ENCODE measurements at regions not wholly inside any gene's neighbourhood (a gene's known extent, or its start where the extent isn't known, plus 50 kb on each side); places are given as distances from the start of the nearest gene placed in this dataset.

- Histone ChIP-seq H3K9me3 (no peaks in the 10 kb centered on the region), H3K4me1 (no peaks in the 10 kb centered on the region), H3K27me3 (no peaks in the 10 kb centered on the region), H3K4me3 (no peak overlapping the region), H3K36me3 (no peaks in the 10 kb centered on the region), H3K27ac (no peak overlapping the region)
- in situ Hi-C loops (cut with MboI; ENCODE audit: low sequenced_read_pairs in 4 of 4) (no loop called here), intact Hi-C loops (cut with DNase I; ENCODE audit: low total_unique reads) (loop anchor here (10.0 kb wide), 1 partner anchor 378 kb away; no protein-coding TSS in a partner anchor)
- TF ChIP-seq CTCF (IDR thresholded peaks at IDR 0.05 in 4 of 5, conservative IDR thresholded peaks at IDR 0.05 in 1 of 5) (no peak), POLR2A (IDR thresholded peaks at IDR 0.05) (no peak)
- DNase-seq (no peak), ATAC-seq (no peak)
Measured at GRCh38 chr2:67267241-67267640, 129.9 kb upstream of the ETAA1 start.

- ATAC-seq (no peak), DNase-seq (no peak)
- intact Hi-C loops (cut with DNase I; ENCODE audit: low total_unique reads), result loop anchor here (10.0 kb wide), 1 partner anchor 376 kb away; no protein-coding TSS in a partner anchor
- Histone ChIP-seq H3K36me3 (no peaks in the 10 kb centered on the region), H3K27ac (no peak overlapping the region), H3K9me3 (no peaks in the 10 kb centered on the region), H3K27me3 (no peaks in the 10 kb centered on the region), H3K4me3 (no peak overlapping the region), H3K4me1 (no peaks in the 10 kb centered on the region)
- TF ChIP-seq POLR2A (IDR thresholded peaks at IDR 0.05) (no peak), CTCF (IDR thresholded peaks at IDR 0.05 in 4 of 5, conservative IDR thresholded peaks at IDR 0.05 in 1 of 5) (no peak)
- in situ Hi-C loops (cut with MboI; ENCODE audit: low sequenced_read_pairs in 4 of 4), result no loop called here
Measured at GRCh38 chr2:67268797-67269196, 128.3 kb upstream of the ETAA1 start.

GRCh38 chr2:67272195-67272594, 124.9 kb upstream of the ETAA1 start:
- Histone ChIP-seq H3K27ac (no peak overlapping the region), H3K9me3 (no peaks in the 10 kb centered on the region), H3K27me3 (no peaks in the 10 kb centered on the region), H3K4me1 (no peaks in the 10 kb centered on the region), H3K36me3 (no peaks in the 10 kb centered on the region), H3K4me3 (no peak overlapping the region)
- intact Hi-C loops (cut with DNase I; ENCODE audit: low total_unique reads), result no loop called here
- no peak for TF ChIP-seq POLR2A (IDR thresholded peaks at IDR 0.05)
- no peak for TF ChIP-seq CTCF (IDR thresholded peaks at IDR 0.05 in 4 of 5, conservative IDR thresholded peaks at IDR 0.05 in 1 of 5)
- ATAC-seq (no peak), DNase-seq (no peak)
- in situ Hi-C loops (cut with MboI; ENCODE audit: low sequenced_read_pairs in 4 of 4), result no loop called here

GRCh38 chr2:67277450-67277849, 119.7 kb upstream of the ETAA1 start:
- Histone ChIP-seq H3K4me1 (no peaks in the 10 kb centered on the region), H3K27ac (no peak overlapping the region), H3K4me3 (no peak overlapping the region), H3K27me3 (no peaks in the 10 kb centered on the region), H3K36me3 (no peaks in the 10 kb centered on the region), H3K9me3 (no peaks in the 10 kb centered on the region)
- intact Hi-C loops (cut with DNase I; ENCODE audit: low total_unique reads), result no loop called here
- DNase-seq (no peak), ATAC-seq (no peak)
- no peak for TF ChIP-seq POLR2A (IDR thresholded peaks at IDR 0.05)
- TF ChIP-seq CTCF (IDR thresholded peaks at IDR 0.05 in 4 of 5, conservative IDR thresholded peaks at IDR 0.05 in 1 of 5), result no peak
- in situ Hi-C loops (cut with MboI; ENCODE audit: low sequenced_read_pairs in 4 of 4), result no loop called here

GRCh38 chr2:67281101-67281500, 116.0 kb upstream of the ETAA1 start:
- DNase-seq, result no peak
- intact Hi-C loops (cut with DNase I; ENCODE audit: low total_unique reads) (no loop called here), in situ Hi-C loops (cut with MboI; ENCODE audit: low sequenced_read_pairs in 4 of 4) (no loop called here)
- TF ChIP-seq CTCF (IDR thresholded peaks at IDR 0.05 in 4 of 5, conservative IDR thresholded peaks at IDR 0.05 in 1 of 5) (no peak), POLR2A (IDR thresholded peaks at IDR 0.05) (no peak)
- H3K27me3 ChIP-seq, result no peaks in the 10 kb centered on the region
- H3K36me3 ChIP-seq, result no peaks in the 10 kb centered on the region
- no peak for ATAC-seq
- H3K4me3 ChIP-seq, result no peak overlapping the region
- H3K4me1 ChIP-seq, result no peaks in the 10 kb centered on the region
- H3K9me3 ChIP-seq, result no peaks in the 10 kb centered on the region
- H3K27ac ChIP-seq, result no peak overlapping the region
